ENCODE measurements at regions not wholly inside any gene's neighbourhood (a gene's known extent, or its start where the extent isn't known, plus 50 kb on each side); places are given as distances from the start of the nearest gene placed in this dataset.

- TF ChIP-seq, protein P1, sequence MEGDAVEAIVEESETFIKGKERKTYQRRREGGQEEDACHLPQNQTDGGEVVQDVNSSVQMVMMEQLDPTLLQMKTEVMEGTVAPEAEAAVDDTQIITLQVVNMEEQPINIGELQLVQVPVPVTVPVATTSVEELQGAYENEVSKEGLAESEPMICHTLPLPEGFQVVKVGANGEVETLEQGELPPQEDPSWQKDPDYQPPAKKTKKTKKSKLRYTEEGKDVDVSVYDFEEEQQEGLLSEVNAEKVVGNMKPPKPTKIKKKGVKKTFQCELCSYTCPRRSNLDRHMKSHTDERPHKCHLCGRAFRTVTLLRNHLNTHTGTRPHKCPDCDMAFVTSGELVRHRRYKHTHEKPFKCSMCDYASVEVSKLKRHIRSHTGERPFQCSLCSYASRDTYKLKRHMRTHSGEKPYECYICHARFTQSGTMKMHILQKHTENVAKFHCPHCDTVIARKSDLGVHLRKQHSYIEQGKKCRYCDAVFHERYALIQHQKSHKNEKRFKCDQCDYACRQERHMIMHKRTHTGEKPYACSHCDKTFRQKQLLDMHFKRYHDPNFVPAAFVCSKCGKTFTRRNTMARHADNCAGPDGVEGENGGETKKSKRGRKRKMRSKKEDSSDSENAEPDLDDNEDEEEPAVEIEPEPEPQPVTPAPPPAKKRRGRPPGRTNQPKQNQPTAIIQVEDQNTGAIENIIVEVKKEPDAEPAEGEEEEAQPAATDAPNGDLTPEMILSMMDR (IDR thresholded peaks at IDR 0.05): no peak
- TF ChIP-seq EZH2 (IDR thresholded peaks at IDR 0.05): no peak
These were observed 51.4 kb upstream of the ACTRT2 start for GRCh38 chr1:2969845-2970291.
